Uterus (tissue), 3 donors: ENCODE measurements at regions not wholly inside any gene's neighbourhood (a gene's known extent, or its start where the extent isn't known, plus 50 kb on each side); places are given as distances from the start of the nearest gene placed in this dataset.

Experiments
- DNase-seq, 2 donors: peaks; one replicate each; pipeline ENCODE4 v3.0.0-alpha.2; 2019 to 2020
- H3K27ac ChIP-seq, 2 donors: fragments of 200-600 bp; sonication (generic); 1 replicate in 1 of 2; 2 replicates in 1 of 2; pipeline ENCODE4 v1.5.1; 2016 to 2018
- H3K27me3 ChIP-seq, 2 donors: fragments of 200-600 bp; sonication (generic); one replicate each; pipeline ENCODE4 v1.5.1; 2018 to 2019; ENCODE audit warnings: control low read depth in 1 of 2
- H3K36me3 ChIP-seq, 2 donors: fragments of 200-600 bp; sonication (generic); one replicate each; pipeline ENCODE4 v1.5.1; 2019; ENCODE audit warnings: control low read depth in 1 of 2
- H3K4me1 ChIP-seq, 2 donors: fragments of 200-600 bp; sonication (generic); one replicate each; pipeline ENCODE4 v1.5.1; 2018 to 2019; ENCODE audit warnings: control low read depth in 1 of 2
- H3K4me3 ChIP-seq, 2 donors: fragments of 200-600 bp; sonication (generic); 1 replicate in 1 of 2; 2 replicates in 1 of 2; pipeline ENCODE4 v1.5.1; 2018 to 2019; ENCODE audit warnings: mild to moderate bottlenecking in 1 of 2
- H3K9me3 ChIP-seq, 2 donors: fragments of 200-600 bp; sonication (generic); one replicate each; pipeline ENCODE4 v1.5.1; 2019; ENCODE audit warnings: control low read depth in 1 of 2
- POLR2A ChIP-seq, 2 donors: fragments of 450-650 bp; IDR thresholded peaks; one replicate each; pipeline ENCODE4 v1.6.1; 2016; ENCODE audit warnings: antibody characterized with exemption in 2 of 2, mild to moderate bottlenecking in 1 of 2, moderate library complexity in 1 of 2
- intact Hi-C: fragments of 100-400 bp; cut with DNase I; formaldehyde crosslinking; loops from one replicate; pipeline ENCODE4 v1.15.1; 2023; ENCODE audit warnings: low total_unique reads
- TF ChIP-seq, protein P1 (sequence below), 4 experiments: fragments of 200-600 bp in 2 of 4; fragments of 450-650 bp in 2 of 4; sonication (generic) in 2 of 4; IDR thresholded peaks; one replicate each; pipeline ENCODE4 v1.5.1; 2016 to 2019; ENCODE audit warnings: antibody characterized with exemption in 4 of 4, mild to moderate bottlenecking in 2 of 4, moderate library complexity in 1 of 4
- donor health status: DM: yes; HTN: yes; CAD: no.

DNA sequence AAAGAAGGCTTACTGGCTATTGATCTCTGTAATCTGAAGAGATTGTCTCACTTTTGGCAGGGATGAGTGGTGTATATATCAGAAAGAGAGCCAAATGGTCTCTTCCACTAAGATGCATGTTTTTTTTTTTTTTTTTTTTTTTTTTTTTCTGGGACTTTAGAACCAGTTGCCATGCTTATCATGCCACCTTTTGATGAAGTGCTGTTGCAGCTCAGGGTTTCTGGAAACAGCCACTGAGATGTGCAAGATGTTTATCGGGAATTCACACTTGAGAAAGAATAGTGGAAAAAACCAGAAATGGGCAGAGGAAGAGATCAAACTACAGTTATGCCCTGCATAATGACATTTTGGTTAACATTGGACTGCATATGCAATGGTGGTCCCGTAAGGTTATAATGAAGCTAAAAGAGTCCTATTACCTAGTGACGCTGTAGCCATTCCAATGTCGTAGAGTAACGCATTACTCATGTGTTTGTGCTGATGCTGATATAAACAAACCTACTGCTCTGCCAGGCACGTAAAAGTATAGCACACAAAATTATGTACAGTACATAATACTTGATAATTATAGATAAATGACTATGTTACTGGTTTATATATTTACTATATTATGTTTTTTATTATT, 121.0 kb downstream of the KLF5 start:
- Histone ChIP-seq H3K9me3 (no peaks in the 10 kb centered on the region), H3K27me3 (no peaks in the 10 kb centered on the region), H3K4me3 (no peak overlapping the region), H3K27ac (no peak overlapping the region), H3K36me3 (no peaks in the 10 kb centered on the region), H3K4me1 (no peaks in the 10 kb centered on the region)
- no peak for DNase-seq
- TF ChIP-seq, protein P1, sequence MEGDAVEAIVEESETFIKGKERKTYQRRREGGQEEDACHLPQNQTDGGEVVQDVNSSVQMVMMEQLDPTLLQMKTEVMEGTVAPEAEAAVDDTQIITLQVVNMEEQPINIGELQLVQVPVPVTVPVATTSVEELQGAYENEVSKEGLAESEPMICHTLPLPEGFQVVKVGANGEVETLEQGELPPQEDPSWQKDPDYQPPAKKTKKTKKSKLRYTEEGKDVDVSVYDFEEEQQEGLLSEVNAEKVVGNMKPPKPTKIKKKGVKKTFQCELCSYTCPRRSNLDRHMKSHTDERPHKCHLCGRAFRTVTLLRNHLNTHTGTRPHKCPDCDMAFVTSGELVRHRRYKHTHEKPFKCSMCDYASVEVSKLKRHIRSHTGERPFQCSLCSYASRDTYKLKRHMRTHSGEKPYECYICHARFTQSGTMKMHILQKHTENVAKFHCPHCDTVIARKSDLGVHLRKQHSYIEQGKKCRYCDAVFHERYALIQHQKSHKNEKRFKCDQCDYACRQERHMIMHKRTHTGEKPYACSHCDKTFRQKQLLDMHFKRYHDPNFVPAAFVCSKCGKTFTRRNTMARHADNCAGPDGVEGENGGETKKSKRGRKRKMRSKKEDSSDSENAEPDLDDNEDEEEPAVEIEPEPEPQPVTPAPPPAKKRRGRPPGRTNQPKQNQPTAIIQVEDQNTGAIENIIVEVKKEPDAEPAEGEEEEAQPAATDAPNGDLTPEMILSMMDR (IDR thresholded peaks at IDR 0.05) = no peak
- TF ChIP-seq POLR2A (IDR thresholded peaks at IDR 0.05) = no peak
- intact Hi-C loops = no loop called here

DNA sequence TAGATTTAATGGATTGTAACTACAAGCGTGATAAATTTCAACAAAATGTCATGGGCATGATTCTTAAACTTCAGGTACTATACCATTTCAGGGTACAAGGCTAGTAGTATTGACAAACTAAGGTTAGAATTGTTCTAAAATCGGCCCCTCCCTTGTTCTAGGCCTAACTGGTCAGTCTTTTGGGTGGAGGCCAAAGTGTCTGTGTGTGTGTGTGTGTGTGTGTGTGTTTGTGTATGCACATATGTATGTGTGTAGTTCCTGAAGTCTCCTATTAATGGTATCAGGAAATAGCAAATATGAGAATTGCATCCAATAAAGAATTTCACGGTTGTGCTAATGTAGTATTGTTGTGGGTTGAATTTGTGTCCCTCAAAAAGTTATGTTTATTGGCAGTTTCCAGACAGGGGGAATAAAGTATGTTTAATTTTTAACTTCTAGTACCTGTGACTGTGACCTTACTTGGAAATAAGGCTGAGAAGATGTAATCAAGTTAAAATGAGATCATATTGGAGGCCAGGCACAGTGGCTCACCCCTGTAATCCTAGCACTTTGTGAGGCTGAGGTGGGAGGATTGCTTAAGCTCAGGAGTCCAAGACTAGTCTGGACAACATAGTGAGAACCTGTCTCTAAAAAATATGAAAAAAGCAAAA, 119.2 kb downstream of the KLF5 start:
- DNase-seq = no peak
- Histone ChIP-seq H3K4me1 (no peaks in the 10 kb centered on the region), H3K4me3 (no peak overlapping the region), H3K36me3 (no peaks in the 10 kb centered on the region), H3K9me3 (no peaks in the 10 kb centered on the region), H3K27ac (no peak overlapping the region), H3K27me3 (no peaks in the 10 kb centered on the region)
- TF ChIP-seq POLR2A (IDR thresholded peaks at IDR 0.05) = no peak
- TF ChIP-seq, protein P1 (IDR thresholded peaks at IDR 0.05) = no peak
- intact Hi-C loops = no loop called here

DNA sequence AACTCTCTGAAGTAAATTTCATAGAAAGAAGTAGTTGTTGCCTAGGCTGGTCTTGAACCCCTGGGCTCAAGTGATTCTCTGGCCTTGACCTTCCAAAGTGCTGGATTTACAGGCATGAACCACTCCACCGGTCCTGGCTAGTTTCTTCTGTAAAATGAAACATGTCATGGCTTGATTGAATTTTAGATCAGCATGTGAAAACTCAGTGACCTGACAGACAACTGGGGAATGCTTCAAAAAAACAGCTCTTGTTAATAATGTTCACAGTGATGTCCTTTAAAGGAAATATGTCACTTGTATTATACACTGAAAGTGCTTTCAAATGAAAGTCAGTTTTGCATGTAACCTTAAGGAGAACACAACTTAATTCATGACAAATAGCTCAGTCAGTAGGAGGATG, 118.2 kb downstream of the KLF5 start:
- no peak for DNase-seq
- TF ChIP-seq, protein P1 (IDR thresholded peaks at IDR 0.05) = no peak
- no peak for TF ChIP-seq POLR2A (IDR thresholded peaks at IDR 0.05)
- no peaks in the 10 kb centered on the region for H3K9me3 ChIP-seq
- no peaks in the 10 kb centered on the region for H3K36me3 ChIP-seq
- no peak overlapping the region for H3K27ac ChIP-seq
- no peaks in the 10 kb centered on the region for H3K4me1 ChIP-seq
- H3K27me3 ChIP-seq = no peaks in the 10 kb centered on the region
- intact Hi-C loops = no loop called here
- H3K4me3 ChIP-seq = no peak overlapping the region

DNA sequence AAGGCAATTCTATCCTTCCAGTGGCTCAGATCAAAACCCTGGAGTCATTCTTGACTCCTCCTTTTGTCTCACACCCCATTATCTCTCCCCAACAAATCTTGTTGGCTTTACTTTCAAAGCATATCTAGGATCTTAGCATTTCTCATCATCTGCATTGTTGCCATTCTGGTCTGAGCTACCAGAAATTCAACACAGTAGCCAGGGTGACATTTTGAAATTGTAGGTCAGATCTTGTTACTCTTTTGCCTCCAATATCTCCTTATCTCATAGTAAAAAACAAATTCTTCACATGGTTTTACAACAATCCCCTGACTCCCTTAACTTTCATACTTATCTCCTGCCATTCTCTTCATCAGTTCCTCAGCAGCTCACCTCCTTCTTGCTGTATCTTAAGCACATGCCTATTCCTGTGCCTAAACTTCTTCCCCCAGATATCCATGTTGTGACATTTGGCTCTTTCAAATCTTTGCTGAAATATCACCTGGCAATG, 115.8 kb downstream of the KLF5 start:
- no peaks in the 10 kb centered on the region for H3K9me3 ChIP-seq
- H3K27ac ChIP-seq = no peak overlapping the region
- intact Hi-C loops = no loop called here
- no peaks in the 10 kb centered on the region for H3K4me1 ChIP-seq
- TF ChIP-seq, protein P1 (IDR thresholded peaks at IDR 0.05) = no peak
- TF ChIP-seq POLR2A (IDR thresholded peaks at IDR 0.05) = no peak
- H3K27me3 ChIP-seq = no peaks in the 10 kb centered on the region
- DNase-seq = no peak
- H3K4me3 ChIP-seq = no peak overlapping the region
- H3K36me3 ChIP-seq = no peaks in the 10 kb centered on the region

DNA sequence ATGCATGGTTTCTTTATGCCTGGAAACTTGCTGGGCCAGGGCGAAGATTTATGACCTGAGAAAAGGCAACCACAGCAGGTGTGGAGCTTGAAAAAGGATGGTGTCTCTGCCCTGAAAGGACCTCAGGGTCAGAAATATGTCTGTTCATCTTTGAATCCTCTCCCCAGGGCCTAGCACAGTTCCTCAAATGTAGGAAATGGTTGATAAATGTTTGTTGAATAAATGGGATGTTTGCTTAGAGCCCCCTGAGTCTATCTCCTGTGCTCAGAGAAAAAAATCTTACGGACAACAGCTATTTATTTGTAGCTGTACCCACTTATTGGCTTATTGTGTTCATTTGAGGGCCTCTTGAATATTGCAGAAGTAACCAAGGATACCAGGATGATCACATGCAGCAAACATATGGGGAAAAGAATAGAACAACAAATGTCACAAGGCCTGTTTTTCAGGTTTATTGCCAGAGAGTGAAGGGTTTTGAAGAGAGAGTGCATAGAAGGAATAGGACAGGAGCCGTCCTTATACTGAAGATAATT, 114.5 kb downstream of the KLF5 start:
- Histone ChIP-seq H3K27ac (no peak overlapping the region), H3K27me3 (no peaks in the 10 kb centered on the region), H3K9me3 (no peaks in the 10 kb centered on the region), H3K4me3 (no peak overlapping the region), H3K4me1 (no peaks in the 10 kb centered on the region), H3K36me3 (no peaks in the 10 kb centered on the region)
- DNase-seq = no peak
- TF ChIP-seq, protein P1 (IDR thresholded peaks at IDR 0.05) = no peak
- TF ChIP-seq POLR2A (IDR thresholded peaks at IDR 0.05) = no peak
- intact Hi-C loops = no loop called here
